HG03520 (cell line): ENCODE measurements at regions not wholly inside any gene's neighbourhood (a gene's known extent, or its start where the extent isn't known, plus 50 kb on each side); places are given as distances from the start of the nearest gene placed in this dataset.

Source experiments
- ATAC-seq: cut with Tn5 transposase; IDR thresholded peaks from one replicate; pipeline ENCODE4 v1.9.1; 2021; ENCODE audit warnings: mild to moderate bottlenecking, moderate library complexity; ENCODE audit not compliant: unreplicated experiment

DNA sequence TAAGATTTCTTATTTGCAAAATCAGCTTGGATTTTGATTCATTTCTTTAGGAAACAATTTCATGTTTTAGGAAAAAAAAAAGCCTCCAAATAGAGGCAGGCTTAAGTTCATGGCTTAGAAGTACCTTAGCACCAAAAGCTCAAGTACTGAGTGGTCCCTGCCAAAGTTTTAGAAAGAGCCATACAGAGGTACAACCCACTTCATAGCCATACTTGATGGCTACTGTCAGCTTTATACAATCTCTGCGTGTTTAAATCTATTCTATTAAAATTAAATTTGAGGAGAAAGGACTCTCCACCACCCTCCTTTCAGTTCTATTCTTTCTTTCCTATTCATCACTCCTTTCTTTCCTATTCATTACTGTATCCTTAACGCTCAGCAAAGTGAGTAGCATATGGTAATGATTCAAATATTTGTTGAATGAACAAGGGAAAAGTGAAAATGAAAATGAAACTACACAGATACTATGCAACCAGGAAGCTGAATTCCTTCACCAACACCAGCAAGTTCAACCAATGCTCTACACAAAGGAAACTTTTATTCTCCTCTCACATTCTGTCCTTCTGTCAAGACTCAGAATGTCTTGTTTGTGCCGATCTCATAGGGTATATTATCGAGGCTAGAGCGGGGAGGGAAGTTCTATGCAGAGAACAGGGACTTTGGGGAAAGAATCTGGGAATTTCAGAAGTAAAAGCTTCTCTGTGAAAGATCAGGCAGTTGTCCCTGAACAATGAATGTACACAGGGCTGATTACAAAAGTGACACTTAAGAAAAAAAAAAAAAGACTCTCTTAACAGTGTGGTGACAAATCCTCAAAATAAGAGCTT, 138.6 kb upstream of the SPEF2 start:
- ATAC-seq: peak; percentile 42

DNA sequence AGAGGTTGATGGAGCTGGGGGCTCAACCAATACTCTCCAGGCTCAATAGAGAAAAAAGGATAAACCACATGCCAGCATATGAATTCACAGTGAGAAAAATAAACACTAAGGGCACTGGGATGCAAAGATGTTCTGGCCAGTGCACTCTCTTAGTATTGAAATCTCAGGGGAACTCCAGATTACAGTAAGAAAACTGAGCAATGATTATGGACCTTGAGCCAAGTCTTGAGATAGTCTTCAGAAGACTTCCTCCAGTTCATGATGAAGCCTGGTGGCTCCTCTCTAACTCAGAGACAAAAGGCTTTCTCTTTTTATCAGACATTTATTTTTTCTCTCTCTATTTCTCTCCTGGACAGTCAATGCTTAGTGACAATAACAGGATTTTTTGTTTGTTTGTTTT, 139.8 kb upstream of the SPEF2 start:
- no peak for ATAC-seq

DNA sequence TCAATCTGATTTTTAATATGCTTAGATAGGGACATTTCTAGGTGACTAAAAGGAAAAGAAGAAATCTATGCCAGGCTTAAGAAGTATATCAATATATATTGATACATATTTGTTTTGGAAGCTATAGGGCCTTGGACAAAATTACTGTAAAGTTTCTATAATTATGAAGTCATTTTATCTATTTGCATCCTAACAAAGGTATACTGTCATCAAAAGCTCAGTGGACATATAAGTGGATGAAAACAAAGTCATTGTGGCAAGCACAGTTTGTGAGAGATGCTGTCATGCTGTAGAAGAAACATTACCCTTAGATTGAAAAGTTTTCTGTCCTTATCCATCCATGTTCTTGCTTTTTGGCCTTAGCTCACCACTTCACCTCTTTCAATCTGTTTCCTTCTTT, 140.3 kb upstream of the SPEF2 start:
- ATAC-seq: no peak

DNA sequence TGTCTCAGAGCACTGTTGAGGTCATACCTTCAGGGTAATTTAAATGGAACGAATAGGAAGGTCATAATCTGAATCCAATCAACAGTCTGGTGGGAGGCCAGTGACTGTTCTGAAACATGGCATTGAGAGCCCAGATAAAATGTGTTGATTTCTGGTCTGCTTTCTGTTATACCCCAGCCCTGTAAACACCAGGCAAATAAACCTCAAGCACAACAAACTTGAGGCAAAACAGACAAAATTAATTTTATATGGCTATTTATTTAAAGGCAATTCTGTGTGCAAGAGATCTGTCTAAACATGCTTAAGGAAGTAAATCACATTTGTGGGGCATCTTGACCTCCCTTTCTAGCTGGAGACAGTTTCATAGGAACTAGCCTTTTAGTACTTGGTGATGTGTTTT, 140.9 kb upstream of the SPEF2 start:
- ATAC-seq: no peak

DNA sequence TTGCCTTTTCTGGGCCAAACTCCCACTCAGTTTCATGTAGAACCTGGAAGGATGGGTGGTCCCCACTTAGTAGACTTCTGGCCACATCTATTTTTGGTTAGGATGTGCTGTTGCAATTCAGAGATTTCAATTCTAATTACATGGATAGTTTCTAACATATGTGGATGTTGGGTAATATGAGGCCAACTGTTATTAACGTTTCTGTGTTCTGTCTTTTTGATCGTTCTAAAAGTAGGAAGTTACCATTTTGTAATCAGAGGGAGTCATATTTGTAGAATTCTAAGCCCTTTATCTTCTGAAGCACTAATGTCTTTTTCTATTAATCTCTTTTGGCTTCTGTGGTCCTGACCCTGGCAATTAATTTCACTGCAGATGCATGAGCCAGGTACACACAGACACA, 141.6 kb upstream of the SPEF2 start:
- ATAC-seq: no peak

DNA sequence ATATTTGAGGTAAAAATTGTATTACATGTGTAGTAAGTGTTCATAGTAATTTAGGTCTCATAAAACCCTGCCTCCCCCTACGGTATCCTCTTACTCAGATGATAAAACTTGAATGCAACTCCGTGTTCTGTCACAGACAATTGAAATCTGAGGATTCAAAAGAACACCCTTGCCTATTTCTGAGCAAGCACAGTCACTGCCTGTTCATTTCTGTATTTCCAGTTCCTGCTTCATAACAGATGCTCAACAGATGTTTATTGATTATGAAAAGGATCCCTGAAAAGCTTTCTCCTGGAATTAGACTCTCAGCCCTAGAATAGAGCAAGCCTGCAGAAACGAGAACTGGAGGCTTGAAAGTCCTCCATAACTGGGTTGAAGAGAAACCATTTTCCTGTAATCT, 144.1 kb upstream of the SPEF2 start:
- no peak for ATAC-seq

DNA sequence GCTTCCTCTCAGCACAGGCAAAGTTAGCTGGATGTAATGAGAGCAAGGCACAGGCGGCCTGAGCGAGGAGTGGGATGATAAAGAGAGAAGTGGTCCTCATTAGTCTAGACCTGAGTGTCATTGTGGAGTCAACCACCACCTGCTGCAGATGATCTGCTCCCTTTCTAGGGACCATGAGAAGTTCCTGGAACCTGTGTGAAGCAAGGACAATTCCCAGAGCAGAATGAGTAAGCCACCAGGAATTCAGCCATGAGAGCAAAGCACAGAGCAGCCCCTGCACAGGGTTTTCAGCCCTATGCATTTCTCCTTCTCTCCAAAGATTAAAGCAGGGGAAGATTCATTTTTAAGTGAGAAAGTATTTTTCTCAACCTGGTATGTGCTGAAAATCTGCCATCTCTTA, 146.8 kb upstream of the SPEF2 start:
- no peak for ATAC-seq

DNA sequence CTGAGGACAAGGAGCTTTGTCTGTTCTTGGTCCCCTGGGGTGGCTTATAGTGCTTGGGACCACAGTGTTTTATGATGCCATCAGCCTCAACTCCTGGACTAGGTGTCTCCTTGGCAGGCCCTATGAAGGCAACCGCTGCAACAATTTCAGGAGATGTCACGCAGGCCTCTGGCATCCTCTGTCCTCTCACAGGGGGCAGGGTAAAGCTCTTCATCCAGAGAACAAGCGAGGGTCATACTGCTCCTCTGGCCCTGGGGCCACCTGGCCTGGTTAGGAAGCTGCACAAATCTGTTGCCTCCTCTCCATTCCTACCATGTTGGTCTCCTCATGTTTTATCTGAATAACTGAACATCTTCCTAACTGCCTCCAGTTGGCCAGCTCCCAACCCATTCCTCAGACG, 148.9 kb upstream of the SPEF2 start:
- ATAC-seq: no peak

DNA sequence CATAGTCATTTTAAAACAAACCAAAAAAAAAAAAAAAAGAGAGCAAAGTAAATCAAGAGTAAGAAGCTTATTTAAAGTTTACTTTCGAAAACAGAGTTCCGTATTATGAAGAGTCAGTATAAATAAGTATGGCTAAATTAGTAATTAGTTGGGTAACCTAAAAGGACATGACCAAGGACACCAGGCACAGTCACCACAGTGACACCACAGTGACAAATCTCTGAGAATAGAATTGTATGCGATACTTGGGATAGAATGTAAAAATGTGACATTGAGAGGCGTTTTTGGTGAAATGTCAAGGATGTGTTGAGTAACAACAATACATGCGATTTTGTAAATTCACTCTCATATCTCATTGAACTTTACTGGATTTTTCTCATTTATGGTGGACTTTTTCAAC, 150.9 kb upstream of the SPEF2 start:
- no peak for ATAC-seq

DNA sequence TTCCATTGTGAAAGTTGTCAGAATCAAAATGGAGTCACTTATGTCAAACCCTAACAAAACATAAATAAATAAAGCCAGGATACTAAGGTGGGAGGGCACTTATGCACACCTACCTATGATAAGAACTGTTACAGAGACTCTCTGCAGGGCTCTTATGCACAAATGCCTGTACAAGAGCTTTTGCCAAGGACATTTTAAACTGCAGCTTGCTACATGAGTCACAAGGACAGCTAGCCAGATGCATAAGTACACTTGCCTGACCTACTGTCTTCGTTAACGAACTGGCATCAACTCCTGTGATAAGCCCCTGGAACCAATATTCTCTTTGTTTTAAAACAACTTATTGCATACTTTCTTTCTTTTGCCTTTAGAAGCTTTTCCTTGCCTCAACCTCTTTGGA, 152.9 kb upstream of the SPEF2 start:
- no peak for ATAC-seq

DNA sequence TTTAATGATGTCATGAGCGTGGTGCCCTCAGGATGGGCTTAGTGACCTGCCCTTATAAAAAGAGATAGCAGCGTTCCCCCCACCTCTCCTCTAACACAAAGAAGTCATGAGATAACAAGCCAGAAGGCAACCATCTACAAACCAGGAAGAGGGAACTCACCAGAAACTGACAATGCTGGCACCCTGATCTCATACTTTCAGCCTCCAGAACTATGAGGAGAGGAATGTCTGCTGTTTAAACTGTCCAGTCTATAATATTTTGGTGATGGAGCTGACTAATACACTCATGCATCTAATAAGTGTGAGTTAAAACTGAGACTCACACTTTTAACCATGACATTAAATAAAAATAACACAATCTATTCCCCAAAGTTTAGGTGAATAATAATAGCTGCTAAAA, 156.1 kb upstream of the SPEF2 start:
- no peak for ATAC-seq

DNA sequence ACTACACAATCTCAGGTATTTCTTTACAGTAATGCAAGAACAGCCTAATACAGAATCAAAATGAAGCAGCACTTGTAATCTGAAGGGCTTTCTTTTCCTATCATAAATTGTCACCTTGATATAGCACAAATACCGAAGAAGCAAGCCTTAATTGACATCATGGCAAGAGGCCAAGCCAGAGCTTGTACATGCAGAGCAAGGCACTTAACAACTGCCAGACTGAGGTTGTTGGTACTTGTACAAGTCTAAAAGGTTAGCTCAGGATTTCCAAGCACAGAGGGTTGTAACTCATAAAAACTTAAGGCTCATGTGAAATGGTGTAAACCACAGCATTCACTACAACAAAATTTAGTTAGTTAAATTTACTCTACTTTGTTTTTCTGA, 158.8 kb upstream of the SPEF2 start:
- ATAC-seq: no peak

DNA sequence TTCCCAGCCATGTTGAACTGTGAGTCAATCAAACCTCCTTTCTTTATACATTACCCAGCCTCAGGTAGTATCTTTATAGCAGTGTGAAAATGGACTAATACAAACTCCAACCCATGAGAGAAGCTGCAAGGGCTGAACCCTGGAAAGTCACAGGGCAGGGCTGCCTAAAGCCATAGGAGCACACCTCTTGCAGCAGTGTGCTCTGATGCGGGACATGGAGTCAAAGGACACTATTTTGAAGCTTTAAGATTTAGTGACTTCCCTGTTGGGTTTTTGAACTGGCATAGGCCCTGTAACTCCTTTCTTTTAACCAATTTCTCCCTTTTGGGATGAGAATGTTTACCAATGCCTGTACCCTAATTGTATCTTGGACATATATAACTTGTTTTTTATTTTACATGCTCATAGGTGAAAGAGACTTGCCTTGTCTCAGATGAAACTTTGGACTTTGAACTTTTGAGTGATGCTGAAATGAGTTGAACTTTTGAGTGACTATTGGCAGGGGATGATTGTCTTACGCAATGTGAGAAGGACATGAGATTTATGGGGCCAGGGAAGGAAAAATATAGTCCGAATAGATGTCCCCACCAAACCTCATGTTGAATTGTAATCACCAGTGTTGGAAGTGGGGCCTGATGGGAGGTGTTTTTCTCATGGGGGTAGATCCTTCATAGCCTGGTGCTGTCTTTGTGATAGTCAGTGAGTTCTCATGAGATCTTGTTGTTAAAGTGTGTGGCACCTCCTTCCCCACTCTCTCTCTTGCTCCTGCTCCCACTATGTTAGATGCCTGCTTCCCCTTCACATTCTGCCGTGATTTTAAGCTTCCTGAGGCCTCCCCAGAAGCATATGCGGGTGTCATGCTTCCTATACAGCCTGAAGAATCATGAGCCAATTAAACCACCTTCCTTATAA, 159.5 kb upstream of the SPEF2 start:
- no peak for ATAC-seq

DNA sequence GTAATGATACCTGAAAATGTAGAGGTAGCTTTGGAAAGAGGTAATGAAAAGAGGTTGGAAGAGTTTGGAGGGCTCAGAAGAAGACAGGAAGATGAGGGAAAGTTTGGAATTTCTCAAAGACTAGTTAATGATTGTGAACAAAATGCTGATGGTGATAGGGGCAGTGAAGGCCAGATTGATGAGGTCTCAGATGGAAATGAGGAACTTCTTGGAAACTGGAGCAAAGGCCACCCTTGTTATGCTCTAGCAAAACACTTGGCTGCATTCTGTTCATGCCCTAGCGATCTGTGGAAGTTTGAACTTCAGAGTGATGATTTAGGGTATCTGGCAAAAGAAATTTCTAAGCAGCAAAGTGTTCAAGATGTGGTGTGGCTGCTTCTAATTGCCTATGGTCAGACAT, 161.2 kb upstream of the SPEF2 start:
- ATAC-seq: no peak

DNA sequence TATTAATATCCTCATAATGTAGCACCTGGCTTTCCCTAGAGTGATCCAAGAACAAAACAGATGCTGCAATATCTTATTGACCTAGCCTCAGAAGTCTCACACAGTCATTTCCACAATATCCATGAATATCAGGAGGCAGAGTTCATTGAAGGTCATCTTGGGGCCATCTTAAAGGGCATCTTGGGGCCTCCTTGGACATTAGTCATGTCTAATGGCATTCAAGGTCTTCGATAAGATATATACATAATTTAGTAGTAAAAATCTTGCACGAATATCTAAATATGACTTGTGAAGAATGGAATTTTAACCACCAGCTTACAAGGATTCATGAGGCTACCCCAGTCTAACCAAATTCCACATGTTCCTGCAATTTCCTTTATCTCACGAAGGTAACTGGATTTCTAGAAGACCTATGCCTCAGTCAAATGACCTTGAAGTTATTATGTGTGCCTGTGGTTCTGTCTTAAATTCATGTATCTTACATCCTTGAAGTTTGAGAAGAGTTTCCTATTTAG, 163.6 kb upstream of the SPEF2 start:
- no peak for ATAC-seq

DNA sequence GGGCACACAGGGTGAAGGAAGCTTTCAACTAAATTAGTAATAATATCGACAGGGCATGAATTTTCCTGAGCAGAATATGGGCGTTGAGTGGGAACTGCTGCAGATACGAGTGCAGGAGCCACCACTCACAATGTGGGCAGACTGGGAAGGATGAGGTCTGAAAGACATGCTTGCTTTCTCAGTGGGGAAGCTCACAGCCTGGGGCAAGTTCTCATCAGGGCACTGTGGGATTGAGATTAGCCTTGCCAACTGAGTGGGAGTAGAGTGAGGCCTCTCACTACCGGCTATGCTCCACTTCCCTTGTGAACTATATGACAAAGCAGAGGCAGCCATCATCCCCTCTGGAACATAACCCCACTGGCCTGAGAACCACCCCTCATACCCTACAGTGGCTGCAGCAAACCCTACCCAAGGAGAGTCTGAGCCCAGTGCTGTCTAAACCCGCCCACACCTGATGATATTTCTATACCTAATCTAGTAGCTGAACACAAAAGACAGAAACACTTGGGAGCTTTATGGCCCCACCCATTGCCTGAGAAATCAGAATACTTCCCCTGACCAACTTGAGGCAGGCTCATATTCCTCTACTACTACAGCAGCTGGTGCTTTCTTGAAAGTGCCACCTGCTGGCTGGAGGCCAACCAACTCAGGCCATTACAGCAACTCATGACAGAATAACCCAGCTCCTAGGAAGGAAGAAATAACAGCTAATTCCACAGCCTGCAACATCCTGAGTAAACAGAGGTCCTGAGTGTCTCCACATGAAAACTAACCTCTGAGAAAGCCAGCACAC, 173.7 kb upstream of the SPEF2 start:
- ATAC-seq: no peak

DNA sequence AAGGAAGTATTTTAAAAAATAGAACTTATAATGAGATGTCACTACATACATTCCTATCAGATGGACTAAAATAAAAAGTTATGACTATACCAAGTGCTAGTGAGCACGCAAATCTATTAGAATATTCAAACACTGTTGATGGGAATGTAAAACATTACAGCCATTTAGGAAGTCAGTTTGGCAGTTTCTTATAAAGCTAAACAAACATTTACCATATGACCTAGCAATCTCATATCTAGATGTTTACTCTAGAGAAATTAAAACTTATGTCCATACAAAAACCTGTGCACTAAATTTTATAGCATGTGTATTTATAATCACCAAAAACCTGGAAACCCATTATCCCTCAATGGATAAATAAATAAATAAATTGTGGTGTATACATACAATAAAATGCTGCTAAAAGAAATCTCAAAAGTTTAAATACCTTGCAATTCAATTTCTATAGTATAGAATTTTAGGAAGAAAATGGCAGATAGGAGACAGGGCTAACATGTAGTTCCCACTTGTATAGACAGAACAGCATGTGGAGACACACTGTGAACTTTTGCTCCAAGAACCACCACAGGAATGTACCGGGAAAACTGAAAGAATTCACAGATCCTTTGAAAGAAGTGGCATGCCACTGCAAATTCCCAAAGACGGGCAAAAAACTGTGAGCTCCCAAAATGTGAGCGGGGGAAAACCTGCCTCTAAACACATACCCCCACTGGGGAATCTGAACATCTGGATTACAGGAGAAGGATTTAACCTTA, 174.6 kb upstream of the SPEF2 start:
- no peak for ATAC-seq

DNA sequence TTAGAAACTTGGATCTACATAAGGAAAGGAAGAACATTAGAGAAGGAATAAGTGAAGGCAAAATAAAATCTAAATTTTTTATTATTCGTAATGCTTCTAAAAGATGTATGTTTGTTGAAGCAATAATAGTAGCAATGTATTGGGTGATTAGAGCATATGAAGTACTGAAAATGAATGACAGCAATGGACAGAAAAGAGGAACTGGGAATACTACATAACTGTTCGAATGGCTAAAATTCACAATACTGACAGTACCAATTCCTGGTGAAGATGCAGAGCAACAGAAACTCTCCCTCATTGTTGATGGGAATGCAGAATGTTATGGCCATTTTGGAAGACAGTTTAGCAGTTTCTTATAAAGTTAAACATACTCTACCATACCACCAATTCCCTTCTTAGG, 177.3 kb upstream of the SPEF2 start:
- ATAC-seq: no peak

DNA sequence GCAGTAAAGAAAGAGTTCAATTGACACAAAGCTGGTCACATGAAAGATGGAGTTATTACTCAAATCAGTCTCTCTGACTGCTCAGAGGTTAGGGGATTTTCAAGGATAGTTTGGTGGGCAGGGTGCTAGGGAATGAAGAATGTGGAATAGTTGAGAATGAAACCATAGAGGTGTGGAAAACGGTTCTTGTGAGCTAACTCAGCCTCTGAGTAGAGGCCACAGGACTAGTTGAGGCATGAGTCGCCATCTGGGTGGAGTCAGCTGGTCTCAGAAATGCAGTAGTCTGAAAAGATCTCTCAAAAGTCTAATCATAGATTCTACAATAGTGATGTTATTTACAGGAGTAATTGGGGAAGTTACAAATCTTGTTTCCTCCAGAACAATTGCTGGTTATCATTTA, 178.9 kb upstream of the SPEF2 start:
- no peak for ATAC-seq

DNA sequence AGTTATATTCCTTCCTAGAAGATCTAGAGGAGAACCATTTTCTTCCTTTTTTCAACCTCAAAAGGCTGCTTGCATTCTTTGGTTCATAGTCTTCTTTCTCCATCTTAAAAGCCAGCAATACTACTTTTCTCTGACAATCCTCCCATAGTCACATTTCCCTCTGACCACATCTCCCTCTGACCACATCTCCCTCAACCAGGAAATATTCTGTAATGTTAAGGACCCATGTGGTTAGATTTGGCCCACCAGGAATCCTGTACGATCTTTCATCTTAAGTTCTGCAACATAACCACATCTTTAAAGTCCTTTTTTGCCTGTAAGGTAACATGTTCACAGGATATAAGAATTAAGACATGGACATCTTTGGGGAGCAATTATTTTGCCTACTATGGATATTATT, 179.4 kb upstream of the SPEF2 start:
- ATAC-seq: no peak
